ENCODE measurements at regions not wholly inside any gene's neighbourhood (a gene's known extent, or its start where the extent isn't known, plus 50 kb on each side); places are given as distances from the start of the nearest gene placed in this dataset.

- Histone ChIP-seq H3K27ac (ENCODE audit: insufficient read depth, low read depth, low read length) (no peak overlapping the region), H3K4me1 (ENCODE audit: control insufficient read depth, extremely low read depth, insufficient read depth, low read length) (no peaks in the 10 kb centered on the region), H3K36me3 (ENCODE audit: control insufficient read depth in 2 of 2, extremely low read depth in 1 of 2, insufficient read depth in 2 of 2, low read length in 2 of 2) (no peaks in the 10 kb centered on the region), H3K79me2 (ENCODE audit: control insufficient read depth, insufficient read depth, low read length) (no peaks in the 10 kb centered on the region), H3K9ac (replicated peaks; ENCODE audit: extremely low read depth, insufficient read depth, low read length) (no peak overlapping the region), H3K27me3 (ENCODE audit: control insufficient read depth in 2 of 2, insufficient read depth in 2 of 2, low read length in 2 of 2) (no peaks in the 10 kb centered on the region), H2AFZ (ENCODE audit: low read depth, low read length) (no peak overlapping the region), H3K9me1 (replicated peaks; ENCODE audit: control insufficient read depth, extremely low read depth, insufficient read depth, low read length) (no peaks in the 10 kb centered on the region), H3K4me3 (replicated peaks in 1 of 3; ENCODE audit: insufficient read depth in 1 of 3, low read depth in 1 of 3, low read length in 3 of 3) (no peak overlapping the region), H3K9me3 (replicated peaks; ENCODE audit: control insufficient read depth, insufficient read depth, low read length) (no peaks in the 10 kb centered on the region), H3K4me2 (ENCODE audit: insufficient read depth, low read length) (no peak overlapping the region), H4K20me1 (replicated peaks; ENCODE audit: control insufficient read depth, extremely low read depth, insufficient read depth, low read length) (no peaks in the 10 kb centered on the region)
- dilution Hi-C loops (cut with MboI; ENCODE audit: extremely low pct_ligation_motif_present, low sequenced_read_pairs): no loop called here
- ChIA-PET POLR2A (no interaction called here), CTCF (interaction anchor here (1.0 to 1.5 kb wide), 2 partner anchors 12 to 20 kb away, joined by 3 read pairs; no protein-coding TSS in a partner anchor)
- no peak for DNase-seq (ENCODE audit: low read depth, low spot score)
- intact Hi-C loops (cut with micrococcal nuclease): no loop called here
- TF ChIP-seq POLR2A (IDR thresholded peaks at IDR 0.05; ENCODE audit: low read depth, low read length) (no peak), GATA2 (IDR thresholded peaks at IDR 0.05; ENCODE audit: insufficient read depth, insufficient read length, low read depth, low read length) (no peak), POLR2AphosphoS5 (IDR thresholded peaks at IDR 0.05; ENCODE audit: insufficient read depth, low read depth, low read length) (no peak), CTCF (IDR thresholded peaks at IDR 0.05; ENCODE audit: extremely low read depth in 1 of 2, insufficient read depth in 1 of 2, low read depth in 1 of 2, low read length in 2 of 2) (no peak), JUN (IDR thresholded peaks at IDR 0.05; ENCODE audit: borderline replicate concordance, insufficient read depth, insufficient read length, low read depth) (no peak), EZH2 (IDR thresholded peaks at IDR 0.05; ENCODE audit: borderline replicate concordance, low read depth, low read length, severe bottlenecking) (no peak), MAX (IDR thresholded peaks at IDR 0.05; ENCODE audit: insufficient read depth, insufficient read length) (no peak), MYC (IDR thresholded peaks at IDR 0.05; ENCODE audit: low read depth, low read length) (no peak), FOS (IDR thresholded peaks at IDR 0.05; ENCODE audit: borderline replicate concordance, insufficient read depth, low read length) (no peak)
- FAIRE-seq: no peak
- no TSS peak for BruUV-seq (replicated peaks)
Measured at GRCh38 chr2:67515538-67515937, 118.4 kb downstream of the ETAA1 start.
